NCI-H1417 (cell line): ENCODE measurements at regions not wholly inside any gene's neighbourhood (a gene's known extent, or its start where the extent isn't known, plus 50 kb on each side); places are given as distances from the start of the nearest gene placed in this dataset.

ENCODE experiments used
- DNase-seq, 3 experiments: peaks; one replicate each; lab custom pipeline; 2025; lab: John Stamatoyannopoulos, UW

DNA sequence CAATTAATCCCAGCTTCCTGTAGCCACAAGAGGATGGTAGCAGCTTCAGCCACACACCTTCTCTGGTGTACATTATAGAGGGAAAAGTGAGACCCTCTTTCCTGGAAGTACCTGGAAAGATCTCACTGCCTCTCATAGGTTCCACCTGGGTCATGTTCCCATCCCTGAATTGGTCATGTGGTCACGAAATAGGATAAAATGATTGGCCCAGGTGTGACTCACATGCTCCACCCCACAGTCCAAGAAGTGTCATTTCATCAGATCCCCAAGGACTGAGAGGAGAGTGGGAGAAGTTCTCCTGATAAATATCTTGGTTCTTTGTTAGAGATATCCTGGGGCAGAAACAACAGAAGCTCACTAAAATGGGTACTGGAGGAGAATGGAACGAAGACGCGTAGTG lies 142.4 kb downstream of the QRSL1 start:
- no peak for DNase-seq

- DNase-seq: no peak
Observed at GRCh38 chr6:106770663-106771062, 141.3 kb downstream of the QRSL1 start.

GRCh38 chr6:106770081-106770480 lies 140.7 kb downstream of the QRSL1 start:
- DNase-seq: no peak

GRCh38 chr6:106767271-106767670 lies 137.9 kb downstream of the QRSL1 start:
- no peak for DNase-seq

- no peak for DNase-seq
Observed at GRCh38 chr6:106766201-106766600, 136.8 kb downstream of the QRSL1 start.

DNA sequence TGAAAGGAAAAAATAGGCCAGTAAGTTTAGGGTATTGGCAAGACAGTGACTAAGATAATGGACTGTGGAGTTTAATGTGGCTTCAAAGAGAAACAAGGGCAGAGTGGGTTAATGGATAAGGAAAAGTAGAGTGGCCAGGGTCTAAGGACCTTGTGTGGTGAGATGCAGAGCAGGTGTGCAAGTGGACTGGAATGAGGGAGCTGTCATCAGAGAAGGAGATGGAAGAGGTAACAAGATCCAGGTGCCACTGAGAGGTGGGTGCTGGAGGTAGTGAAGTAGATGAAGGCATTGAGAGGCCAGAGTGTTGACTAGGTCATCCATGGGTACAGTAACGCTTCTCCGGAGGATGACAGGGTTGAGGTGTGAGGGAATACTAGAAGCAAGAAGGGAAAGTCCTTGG lies 136.1 kb downstream of the QRSL1 start:
- DNase-seq: no peak

- no peak for DNase-seq
Observed at GRCh38 chr6:106764353-106764980, 135.1 kb downstream of the QRSL1 start.

DNA sequence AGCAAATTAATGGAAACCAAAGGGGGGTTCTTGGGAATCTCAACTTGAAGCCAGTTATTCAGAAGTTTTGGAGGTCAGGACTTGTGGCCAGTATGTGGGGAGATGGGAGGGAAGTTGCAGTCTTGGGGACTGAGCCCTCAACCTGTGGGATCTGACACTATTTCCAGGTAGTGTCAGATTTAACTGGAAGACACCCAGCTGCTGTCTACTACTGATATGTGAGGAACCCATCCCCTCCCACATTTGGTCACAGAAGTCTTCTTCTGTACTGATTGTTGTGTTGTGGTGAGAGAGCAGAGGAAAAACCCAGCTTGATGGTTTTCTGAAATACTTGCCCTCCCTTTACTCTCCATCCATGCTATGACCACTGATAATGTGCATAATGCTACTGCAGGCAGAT lies 134.0 kb downstream of the QRSL1 start:
- no peak for DNase-seq

DNA sequence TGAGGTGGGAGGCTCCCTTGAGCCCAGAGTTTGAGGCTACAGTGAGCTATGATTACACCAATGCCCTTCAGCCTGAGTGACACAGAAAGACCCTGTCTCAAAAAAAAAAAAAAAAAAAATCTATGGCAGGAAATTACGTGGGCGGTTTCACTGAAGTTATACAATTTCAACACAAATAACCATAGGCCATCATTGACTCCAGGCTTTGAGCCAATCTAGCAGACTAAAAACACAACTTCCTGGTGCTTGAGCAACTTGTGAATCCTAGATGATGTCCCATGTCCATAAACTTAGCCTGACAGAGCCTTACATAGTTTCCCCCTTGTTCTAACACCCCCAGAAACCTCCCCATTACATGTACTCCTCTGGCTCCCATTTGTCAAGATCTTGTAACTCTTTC lies 131.8 kb downstream of the QRSL1 start:
- DNase-seq: no peak

- DNase-seq: no peak
Observed at GRCh38 chr6:106759112-106759511, 129.7 kb downstream of the QRSL1 start.

- DNase-seq: no peak
Observed at GRCh38 chr6:106757722-106758467, 128.5 kb downstream of the QRSL1 start.

GRCh38 chr6:106757267-106757666 lies 127.9 kb downstream of the QRSL1 start:
- DNase-seq: peak; percentile 11 to 73 (median 17)

- no peak for DNase-seq
Observed at GRCh38 chr6:106754215-106754614, 124.8 kb downstream of the QRSL1 start.

GRCh38 chr6:106752641-106753040 lies 123.3 kb downstream of the QRSL1 start:
- DNase-seq: no peak

DNA sequence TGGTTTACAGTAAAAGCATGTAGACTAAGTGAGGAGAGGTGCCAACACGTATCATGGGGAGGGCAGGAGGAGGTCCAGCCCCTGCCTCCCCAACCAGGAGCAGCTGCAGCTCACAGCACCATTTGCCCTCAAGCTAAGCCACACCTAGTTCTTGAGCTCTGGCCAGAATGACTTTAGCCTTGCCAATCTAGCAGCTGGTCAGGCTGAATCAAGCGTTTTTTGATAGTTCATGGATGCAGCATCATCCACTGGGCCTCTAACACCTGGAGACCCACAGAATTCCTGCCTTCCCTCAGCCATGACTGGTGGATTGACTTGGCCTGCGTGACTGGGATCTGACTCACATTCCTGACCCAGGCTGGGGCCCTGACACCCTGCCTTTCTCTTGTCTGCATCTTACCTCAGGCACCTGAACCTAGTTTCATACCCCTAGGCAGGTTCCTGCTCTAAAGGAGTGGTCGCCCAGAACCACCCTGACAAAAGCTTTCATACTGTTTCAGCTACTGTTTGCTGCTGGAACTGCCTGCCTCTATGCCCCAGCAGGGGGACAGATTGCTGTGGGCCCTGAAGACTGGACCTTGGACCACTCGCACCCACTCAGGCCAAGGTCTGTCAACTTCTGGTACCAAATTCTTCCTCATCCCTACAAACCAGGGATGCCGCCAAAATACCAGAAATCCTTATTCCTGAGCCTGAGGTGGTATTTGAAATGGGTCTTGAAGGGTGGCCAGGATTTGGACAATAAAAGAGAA lies 122.3 kb downstream of the QRSL1 start:
- peak in 2 of 3 experiments; percentile 6 to 8 for DNase-seq

GRCh38 chr6:106750946-106751345 lies 121.6 kb downstream of the QRSL1 start:
- DNase-seq: peak in 1 of 3 experiments; percentile 44

DNA sequence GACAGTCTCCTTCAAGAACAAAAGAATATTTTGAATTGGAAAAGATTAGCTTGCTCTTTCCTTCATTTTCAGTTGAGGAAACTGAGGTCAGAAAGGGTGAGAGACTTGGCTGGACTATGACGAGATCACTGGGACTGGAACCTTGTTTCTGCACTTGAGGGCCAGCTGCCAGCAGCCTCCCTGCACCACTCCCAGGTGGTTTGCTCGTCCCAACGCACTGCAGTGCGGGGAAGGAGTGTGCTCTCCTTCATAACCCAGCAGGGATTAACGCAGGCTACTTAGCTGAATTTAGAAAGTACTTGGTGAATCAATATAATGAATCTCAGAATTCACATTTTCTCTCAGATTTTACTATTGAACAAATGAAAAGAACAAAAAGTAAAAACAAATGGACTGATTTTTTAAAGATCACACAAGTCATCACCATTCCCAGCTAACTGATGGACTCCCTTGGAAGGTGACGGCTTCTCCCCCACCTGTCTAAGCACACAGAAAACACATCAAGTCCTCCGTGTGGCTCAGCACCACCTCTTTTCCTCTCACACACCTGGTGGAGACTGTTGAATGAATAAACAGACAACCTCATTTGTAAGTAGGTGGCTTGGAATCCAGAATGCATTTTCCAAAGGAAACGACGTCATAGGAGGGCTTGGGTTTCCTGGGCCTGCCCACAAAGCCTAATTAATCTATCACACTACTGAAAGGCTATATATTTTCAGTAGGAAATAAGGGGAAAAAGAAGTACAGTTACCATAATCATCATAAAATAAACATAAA lies 121.0 kb downstream of the QRSL1 start:
- peak; percentile 29 to 64 (median 63) for DNase-seq

GRCh38 chr6:106749609-106750008 lies 120.2 kb downstream of the QRSL1 start:
- peak in 1 of 3 experiments; percentile 28 for DNase-seq

DNA sequence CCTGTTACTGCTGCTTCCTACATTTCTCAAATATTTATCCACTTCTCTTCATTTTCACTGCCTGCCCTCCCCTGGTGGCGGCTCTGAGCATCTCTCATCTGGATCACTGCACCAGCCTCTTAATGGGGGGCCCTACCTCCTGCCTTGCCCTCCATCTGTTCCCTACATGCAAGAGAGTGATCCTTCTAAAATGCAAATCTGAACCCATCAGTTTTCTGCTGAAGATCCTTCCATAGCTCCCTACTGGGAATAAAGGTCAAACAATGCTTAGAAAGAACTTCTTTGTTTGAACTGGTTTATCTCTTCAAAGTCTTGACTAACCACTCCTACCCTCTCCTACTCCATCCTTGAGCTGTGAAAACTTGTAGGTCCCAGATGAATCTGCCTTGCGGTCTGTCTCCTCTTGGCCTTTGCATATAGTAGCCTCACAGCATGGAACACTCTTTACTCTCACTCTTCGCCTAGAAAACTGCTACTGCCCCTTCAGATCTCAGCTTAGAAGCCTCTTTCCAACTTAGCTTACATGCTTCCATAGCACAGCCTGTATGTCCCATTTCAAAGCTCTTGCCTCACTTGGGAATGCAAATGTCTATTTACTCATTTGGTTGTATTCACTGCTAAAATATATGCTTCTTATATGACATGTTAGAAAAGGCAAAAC lies 119.3 kb downstream of the QRSL1 start:
- no peak for DNase-seq

DNA sequence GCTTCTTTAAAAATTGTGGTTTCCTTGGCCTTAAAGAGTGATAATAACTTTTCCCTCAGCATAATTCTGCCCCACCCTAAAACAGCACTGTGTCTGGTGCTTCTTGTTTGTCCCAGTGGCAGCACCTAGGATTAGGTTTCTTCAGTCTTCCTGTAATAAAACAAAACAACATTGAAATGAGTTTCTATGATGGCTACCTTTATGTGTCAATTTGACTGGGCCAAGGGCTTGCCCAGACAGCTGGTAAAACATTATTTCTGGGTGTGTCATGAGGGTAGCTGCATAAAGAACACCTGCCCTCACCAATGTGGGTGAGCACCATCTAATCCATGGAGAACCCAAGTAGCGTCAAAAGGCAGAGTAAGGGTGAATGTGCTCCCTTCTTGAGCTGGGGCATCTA lies 117.8 kb downstream of the QRSL1 start:
- DNase-seq: peak in 2 of 3 experiments; percentile 15 to 48

GRCh38 chr6:106746652-106747051 lies 117.3 kb downstream of the QRSL1 start:
- DNase-seq: peak in 2 of 3 experiments; percentile 24 to 54
